ENCODE measurements at regions not wholly inside any gene's neighbourhood (a gene's known extent, or its start where the extent isn't known, plus 50 kb on each side); places are given as distances from the start of the nearest gene placed in this dataset.

DNA sequence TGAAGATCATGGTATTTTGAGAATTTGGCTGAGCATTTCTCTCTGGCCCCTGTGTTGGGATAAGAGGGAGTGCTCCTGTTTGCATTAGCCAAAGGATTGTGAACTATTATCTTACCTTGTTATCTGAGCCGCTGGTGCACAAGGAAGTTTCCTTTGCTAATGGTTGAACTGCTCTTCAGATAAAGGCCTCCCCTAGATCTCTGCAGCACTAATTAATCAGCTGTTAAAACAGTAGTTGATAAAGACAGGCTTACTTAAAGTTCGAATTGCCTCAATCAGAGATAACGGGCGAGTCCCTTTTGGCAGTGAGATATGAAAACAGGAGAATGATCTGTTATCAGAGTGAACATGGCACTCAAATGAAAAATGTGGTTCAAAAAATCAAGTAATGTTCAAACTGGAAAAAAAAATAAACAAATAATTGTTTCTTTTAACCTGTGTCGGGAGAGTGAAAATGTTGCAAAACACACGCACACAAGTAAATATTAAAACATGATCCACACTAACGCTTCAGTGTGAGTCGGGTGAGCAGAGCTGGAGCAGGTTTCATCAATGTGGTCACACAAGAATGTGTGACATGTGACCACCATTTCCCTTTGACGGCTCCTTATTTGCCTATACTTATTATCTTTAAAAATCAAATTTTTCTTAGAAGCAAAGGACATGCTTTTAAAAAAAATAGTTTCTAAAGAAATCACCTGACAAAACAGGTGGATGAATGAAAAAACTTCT is 469.1 kb downstream of the SOX2 start:
- H3K4me1 ChIP-seq, result peaks cover 4% of the 10 kb centered on the region
- no peak overlapping the region for H3K27ac ChIP-seq
- intact Hi-C loops (cut with DNase I), result no loop called here
- WGBS, 2 donors, result 9 to 11% methylated on average over 9 of the region's 9 CpGs
- no peak overlapping the region for H3K4me3 ChIP-seq
- DNase-seq (no peak), ATAC-seq (no peak)
- H3K27me3 ChIP-seq, result no peaks in the 10 kb centered on the region
- no peaks in the 10 kb centered on the region for H3K36me3 ChIP-seq (replicated peaks in 1 of 2; ENCODE audit: insufficient read depth in 1 of 2, low read depth in 2 of 2)
- no peaks in the 10 kb centered on the region for H3K9me3 ChIP-seq
- no peak for TF ChIP-seq CTCF (IDR thresholded peaks at IDR 0.05)
- no peak for TF ChIP-seq POLR2A (IDR thresholded peaks at IDR 0.05)

DNA sequence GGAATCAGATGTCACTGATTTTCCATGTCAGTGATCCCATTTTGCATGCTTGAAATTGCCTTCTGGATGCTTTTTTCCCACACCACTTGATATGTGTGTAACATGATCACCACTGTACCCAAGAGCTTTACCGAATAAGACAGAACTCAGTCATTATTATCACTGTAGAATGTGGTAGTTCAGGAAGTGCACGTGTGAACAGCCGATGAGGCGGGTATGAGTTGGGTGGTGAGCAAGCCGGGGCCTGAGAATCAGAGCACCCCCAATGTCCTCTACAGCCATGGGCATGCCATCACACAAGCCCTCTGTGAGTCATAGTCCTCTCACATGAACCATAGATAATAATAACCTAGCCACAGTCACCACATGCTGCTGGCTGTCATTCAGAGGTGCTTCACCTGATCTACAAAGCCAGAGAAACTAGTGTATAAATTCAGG is 470.8 kb downstream of the SOX2 start:
- no peaks in the 10 kb centered on the region for H3K9me3 ChIP-seq
- intact Hi-C loops (cut with DNase I), result no loop called here
- no peak for DNase-seq
- TF ChIP-seq CTCF (IDR thresholded peaks at IDR 0.05) (no peak), POLR2A (IDR thresholded peaks at IDR 0.05) (no peak)
- peaks cover 4% of the 10 kb centered on the region for H3K4me1 ChIP-seq
- 71 to 77% methylated on average over 5 of the region's 5 CpGs for WGBS, 2 donors
- no peaks in the 10 kb centered on the region for H3K36me3 ChIP-seq (replicated peaks in 1 of 2; ENCODE audit: insufficient read depth in 1 of 2, low read depth in 2 of 2)
- no peak for ATAC-seq
- H3K27me3 ChIP-seq, result no peaks in the 10 kb centered on the region
- no peak overlapping the region for H3K27ac ChIP-seq
- no peak overlapping the region for H3K4me3 ChIP-seq

GRCh38 chr3:182183716-182184430 is 472.1 kb downstream of the SOX2 start:
- no peak overlapping the region for H3K27ac ChIP-seq
- intact Hi-C loops (cut with DNase I), result no loop called here
- peaks cover 4% of the 10 kb centered on the region for H3K4me1 ChIP-seq
- no peaks in the 10 kb centered on the region for H3K9me3 ChIP-seq
- DNase-seq (no peak), ATAC-seq (no peak)
- WGBS, 2 donors, result 32 to 34% methylated on average over 6 of the region's 6 CpGs
- no peaks in the 10 kb centered on the region for H3K27me3 ChIP-seq
- no peak for TF ChIP-seq POLR2A (IDR thresholded peaks at IDR 0.05)
- no peak for TF ChIP-seq CTCF (IDR thresholded peaks at IDR 0.05)
- no peak overlapping the region for H3K4me3 ChIP-seq
- no peaks in the 10 kb centered on the region for H3K36me3 ChIP-seq (replicated peaks in 1 of 2; ENCODE audit: insufficient read depth in 1 of 2, low read depth in 2 of 2)

GRCh38 chr3:182185313-182185712 is 473.6 kb downstream of the SOX2 start:
- WGBS, 2 donors, result 23 to 32% methylated on average over 1 of the region's 1 CpG
- Histone ChIP-seq H3K27ac (no peak overlapping the region), H3K4me3 (no peak overlapping the region), H3K4me1 (peaks cover 4% of the 10 kb centered on the region), H3K9me3 (no peaks in the 10 kb centered on the region), H3K27me3 (no peaks in the 10 kb centered on the region), H3K36me3 (replicated peaks in 1 of 2; ENCODE audit: insufficient read depth in 1 of 2, low read depth in 2 of 2) (no peaks in the 10 kb centered on the region)
- no peak for DNase-seq
- ATAC-seq, result no peak
- TF ChIP-seq CTCF (IDR thresholded peaks at IDR 0.05) (no peak), POLR2A (IDR thresholded peaks at IDR 0.05) (no peak)
- intact Hi-C loops (cut with DNase I), result no loop called here

All from body of pancreas (tissue), 4 donors.